Stomach (tissue), 4 donors: ENCODE measurements at regions not wholly inside any gene's neighbourhood (a gene's known extent, or its start where the extent isn't known, plus 50 kb on each side); places are given as distances from the start of the nearest gene placed in this dataset.

Experiments
- POLR2A ChIP-seq, 4 donors: fragments of 450-650 bp; IDR thresholded peaks; one replicate each; pipeline ENCODE4 v1.6.1; 2016; ENCODE audit warnings: antibody characterized with exemption in 4 of 4, control low read depth in 2 of 4, mild to moderate bottlenecking in 1 of 4, moderate library complexity in 1 of 4
- TF ChIP-seq, protein P1 (sequence below), 7 experiments: fragments of 450-650 bp in 4 of 7; fragments of 200-600 bp in 3 of 7; sonication (generic) in 3 of 7; IDR thresholded peaks; one replicate each; pipeline ENCODE4 v1.5.1; 2016 to 2019; ENCODE audit warnings: antibody characterized with exemption in 7 of 7, control low read depth in 2 of 7, mild to moderate bottlenecking in 1 of 7

DNA sequence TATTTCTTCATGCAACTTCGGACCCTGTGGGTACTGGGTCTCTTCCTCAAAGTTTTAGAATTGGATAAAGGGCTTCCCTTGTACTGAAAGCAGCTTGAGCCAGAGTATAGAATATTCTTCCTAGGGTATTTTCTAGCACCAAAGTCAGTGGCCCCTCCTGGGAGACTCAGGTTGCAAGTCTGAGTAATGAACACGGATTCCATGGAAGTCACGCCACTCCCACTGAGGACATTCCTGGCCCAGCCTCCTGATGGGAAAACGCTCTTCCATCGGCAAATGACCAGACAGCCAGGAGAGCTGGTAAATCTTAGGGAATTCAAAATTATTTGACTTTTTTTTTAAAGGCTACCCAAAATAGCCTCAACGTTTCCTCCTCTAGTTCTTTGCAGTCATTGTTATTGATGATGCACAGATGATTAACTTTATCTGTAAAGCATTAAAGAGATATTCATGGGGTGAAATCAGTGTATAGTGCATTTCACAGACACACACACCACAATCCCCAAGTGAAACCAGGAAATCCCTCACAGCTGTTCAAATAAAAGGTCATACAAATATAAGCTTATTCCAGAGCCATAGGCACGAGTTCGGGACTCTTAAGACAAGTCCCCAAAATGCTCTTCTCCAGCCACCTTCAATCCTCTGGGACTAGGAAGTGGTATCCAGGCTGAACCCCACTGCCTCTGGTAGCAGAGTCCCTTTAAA lies 248.8 kb downstream of the SOD2 start:
- TF ChIP-seq, protein P1, sequence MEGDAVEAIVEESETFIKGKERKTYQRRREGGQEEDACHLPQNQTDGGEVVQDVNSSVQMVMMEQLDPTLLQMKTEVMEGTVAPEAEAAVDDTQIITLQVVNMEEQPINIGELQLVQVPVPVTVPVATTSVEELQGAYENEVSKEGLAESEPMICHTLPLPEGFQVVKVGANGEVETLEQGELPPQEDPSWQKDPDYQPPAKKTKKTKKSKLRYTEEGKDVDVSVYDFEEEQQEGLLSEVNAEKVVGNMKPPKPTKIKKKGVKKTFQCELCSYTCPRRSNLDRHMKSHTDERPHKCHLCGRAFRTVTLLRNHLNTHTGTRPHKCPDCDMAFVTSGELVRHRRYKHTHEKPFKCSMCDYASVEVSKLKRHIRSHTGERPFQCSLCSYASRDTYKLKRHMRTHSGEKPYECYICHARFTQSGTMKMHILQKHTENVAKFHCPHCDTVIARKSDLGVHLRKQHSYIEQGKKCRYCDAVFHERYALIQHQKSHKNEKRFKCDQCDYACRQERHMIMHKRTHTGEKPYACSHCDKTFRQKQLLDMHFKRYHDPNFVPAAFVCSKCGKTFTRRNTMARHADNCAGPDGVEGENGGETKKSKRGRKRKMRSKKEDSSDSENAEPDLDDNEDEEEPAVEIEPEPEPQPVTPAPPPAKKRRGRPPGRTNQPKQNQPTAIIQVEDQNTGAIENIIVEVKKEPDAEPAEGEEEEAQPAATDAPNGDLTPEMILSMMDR (IDR thresholded peaks at IDR 0.05): no peak
- no peak for TF ChIP-seq POLR2A (IDR thresholded peaks at IDR 0.05)
